GM06990 (cell line): ENCODE measurements at regions not wholly inside any gene's neighbourhood (a gene's known extent, or its start where the extent isn't known, plus 50 kb on each side); places are given as distances from the start of the nearest gene placed in this dataset.

ENCODE experiments used
- DNase-seq: peaks from one replicate; pipeline ENCODE4 v3.0.0-alpha.2; 2011; ENCODE audit not compliant: insufficient read length; ENCODE audit errors: extremely low read depth
- H3K27me3 ChIP-seq: replicated peaks from 2 replicates; pipeline ENCODE4 v1.6.0; 2011; ENCODE audit warnings: low read length; ENCODE audit not compliant: control insufficient read depth, insufficient read depth
- H3K36me3 ChIP-seq: 2 replicates; pipeline ENCODE4 v1.5.1; 2011; ENCODE audit warnings: low read length; ENCODE audit not compliant: control insufficient read depth, insufficient read depth
- H3K4me3 ChIP-seq: replicated peaks from 2 replicates; pipeline ENCODE4 v1.5.1; 2011; ENCODE audit warnings: low read depth, mild to moderate bottlenecking, control low read depth, low read length
- TF ChIP-seq, protein P1 (sequence below): IDR thresholded peaks from 2 replicates; pipeline ENCODE4 v1.5.1; 2011; ENCODE audit warnings: low read length, control low read depth, mild to moderate bottlenecking, inconsistent platforms; ENCODE audit not compliant: insufficient read depth, poor library complexity, severe bottlenecking

DNA sequence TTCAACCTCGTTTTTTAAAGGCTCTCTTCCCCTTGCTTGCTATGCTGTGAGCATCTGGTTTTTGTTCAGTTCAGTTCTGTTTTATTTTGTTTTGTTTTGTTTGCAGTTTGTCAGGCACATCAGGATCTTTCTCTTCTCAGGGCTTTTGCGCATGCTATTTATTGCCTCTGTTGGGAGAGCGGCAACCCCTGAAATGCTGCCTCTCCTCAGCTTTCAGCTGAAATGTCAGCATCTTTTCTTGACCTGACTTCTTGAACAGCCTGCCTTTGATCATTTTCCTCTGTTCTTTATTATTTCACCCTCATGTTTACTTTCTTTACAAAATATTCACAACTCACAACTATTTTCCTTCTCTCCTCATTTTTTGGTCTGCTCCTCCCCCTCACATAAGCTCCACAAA lies 50.4 kb upstream of the RC3H1 start:
- H3K27me3 ChIP-seq = no peaks in the 10 kb centered on the region
- TF ChIP-seq, protein P1, sequence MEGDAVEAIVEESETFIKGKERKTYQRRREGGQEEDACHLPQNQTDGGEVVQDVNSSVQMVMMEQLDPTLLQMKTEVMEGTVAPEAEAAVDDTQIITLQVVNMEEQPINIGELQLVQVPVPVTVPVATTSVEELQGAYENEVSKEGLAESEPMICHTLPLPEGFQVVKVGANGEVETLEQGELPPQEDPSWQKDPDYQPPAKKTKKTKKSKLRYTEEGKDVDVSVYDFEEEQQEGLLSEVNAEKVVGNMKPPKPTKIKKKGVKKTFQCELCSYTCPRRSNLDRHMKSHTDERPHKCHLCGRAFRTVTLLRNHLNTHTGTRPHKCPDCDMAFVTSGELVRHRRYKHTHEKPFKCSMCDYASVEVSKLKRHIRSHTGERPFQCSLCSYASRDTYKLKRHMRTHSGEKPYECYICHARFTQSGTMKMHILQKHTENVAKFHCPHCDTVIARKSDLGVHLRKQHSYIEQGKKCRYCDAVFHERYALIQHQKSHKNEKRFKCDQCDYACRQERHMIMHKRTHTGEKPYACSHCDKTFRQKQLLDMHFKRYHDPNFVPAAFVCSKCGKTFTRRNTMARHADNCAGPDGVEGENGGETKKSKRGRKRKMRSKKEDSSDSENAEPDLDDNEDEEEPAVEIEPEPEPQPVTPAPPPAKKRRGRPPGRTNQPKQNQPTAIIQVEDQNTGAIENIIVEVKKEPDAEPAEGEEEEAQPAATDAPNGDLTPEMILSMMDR = no peak
- no peak overlapping the region for H3K4me3 ChIP-seq
- H3K36me3 ChIP-seq = no peaks in the 10 kb centered on the region
- no peak for DNase-seq
